ENCODE measurements at regions not wholly inside any gene's neighbourhood (a gene's known extent, or its start where the extent isn't known, plus 50 kb on each side); places are given as distances from the start of the nearest gene placed in this dataset.

GRCh38 chr3:137282871-137283270, 325.1 kb downstream of the IL20RB start:
- Histone ChIP-seq H3K9me3 (ENCODE audit: insufficient read depth, low read length) (no peaks in the 10 kb centered on the region), H3K27me3 (ENCODE audit: insufficient read depth, insufficient read length) (no peaks in the 10 kb centered on the region), H3K4me1 (ENCODE audit: insufficient read depth, insufficient read length) (no peaks in the 10 kb centered on the region), H3K4me3 (ENCODE audit: insufficient read length, low read depth) (no peak overlapping the region), H3K36me3 (ENCODE audit: insufficient read depth, insufficient read length, low read length) (no peaks in the 10 kb centered on the region), H3K9ac (ENCODE audit: insufficient read length, low read depth) (no peak overlapping the region)
- TF ChIP-seq SUZ12 (IDR thresholded peaks at IDR 0.05; ENCODE audit: extremely low read depth, insufficient read depth, insufficient read length), result no peak
- TF ChIP-seq YY1 (IDR thresholded peaks at IDR 0.05; ENCODE audit: insufficient read depth, insufficient read length), result no peak
- TF ChIP-seq ZNF274 (IDR thresholded peaks at IDR 0.05; ENCODE audit: low read depth, low read length), result no peak
- DNase-seq (ENCODE audit: low read depth, low spot score), result no peak

DNA sequence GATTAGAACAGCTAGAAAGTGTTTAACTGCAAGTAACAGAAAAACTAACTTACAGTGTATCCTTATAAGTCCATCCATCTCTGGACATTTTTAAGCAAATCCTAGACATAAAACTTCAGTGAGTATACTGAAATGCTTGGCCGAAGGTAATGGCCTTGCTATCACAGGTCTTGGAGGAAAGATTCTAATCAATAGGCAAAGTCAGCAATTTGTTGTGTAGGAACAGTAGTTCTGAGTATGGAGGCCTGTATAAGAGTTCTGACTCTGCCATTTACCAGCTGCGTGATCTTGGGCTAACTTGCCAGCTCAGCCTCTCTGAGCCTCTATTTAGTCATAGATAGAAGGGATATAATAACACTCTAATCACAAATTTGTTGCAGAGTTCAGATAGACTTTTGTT, 328.1 kb downstream of the IL20RB start:
- DNase-seq (ENCODE audit: low read depth, low spot score), result no peak
- H3K9ac ChIP-seq (ENCODE audit: insufficient read length, low read depth), result no peak overlapping the region
- TF ChIP-seq ZNF274 (IDR thresholded peaks at IDR 0.05; ENCODE audit: low read depth, low read length) (no peak), YY1 (IDR thresholded peaks at IDR 0.05; ENCODE audit: insufficient read depth, insufficient read length) (no peak), SUZ12 (IDR thresholded peaks at IDR 0.05; ENCODE audit: extremely low read depth, insufficient read depth, insufficient read length) (no peak)

DNA sequence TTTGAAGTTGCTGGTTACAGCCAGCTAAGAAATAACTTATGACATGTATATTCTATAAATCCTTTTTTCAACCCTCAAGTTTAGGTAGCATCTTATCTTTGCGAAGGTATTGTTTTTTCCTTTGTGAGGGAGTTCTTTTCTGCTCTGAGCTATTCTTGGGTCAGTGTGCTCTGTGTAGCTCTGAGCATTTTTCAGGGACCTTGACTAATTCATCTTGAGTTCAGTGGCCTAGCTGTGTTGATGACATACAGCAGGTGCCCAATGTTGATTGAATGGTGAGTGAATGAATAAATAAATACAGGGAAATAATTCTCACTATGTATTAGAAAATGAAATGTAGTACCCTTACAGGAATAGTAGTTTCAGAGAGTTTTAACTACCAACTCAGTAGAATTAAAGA, 335.3 kb downstream of the IL20RB start:
- Histone ChIP-seq H3K9me3 (ENCODE audit: insufficient read depth, low read length) (no peaks in the 10 kb centered on the region), H3K9ac (ENCODE audit: insufficient read length, low read depth) (no peak overlapping the region), H3K27me3 (ENCODE audit: insufficient read depth, insufficient read length) (no peaks in the 10 kb centered on the region), H3K4me3 (ENCODE audit: insufficient read length, low read depth) (no peak overlapping the region), H3K36me3 (ENCODE audit: insufficient read depth, insufficient read length, low read length) (no peaks in the 10 kb centered on the region), H3K4me1 (ENCODE audit: insufficient read depth, insufficient read length) (peaks cover 6% of the 10 kb centered on the region)
- no peak for DNase-seq (ENCODE audit: low read depth, low spot score)
- TF ChIP-seq YY1 (IDR thresholded peaks at IDR 0.05; ENCODE audit: insufficient read depth, insufficient read length) (no peak), ZNF274 (IDR thresholded peaks at IDR 0.05; ENCODE audit: low read depth, low read length) (no peak), SUZ12 (IDR thresholded peaks at IDR 0.05; ENCODE audit: extremely low read depth, insufficient read depth, insufficient read length) (no peak)

More for the DNA sequence above, 328.1 kb downstream of the IL20RB start:
- H3K4me1 ChIP-seq (ENCODE audit: insufficient read depth, insufficient read length), result no peaks in the 10 kb centered on the region
- no peaks in the 10 kb centered on the region for H3K36me3 ChIP-seq (ENCODE audit: insufficient read depth, insufficient read length, low read length)
- no peaks in the 10 kb centered on the region for H3K9me3 ChIP-seq (ENCODE audit: insufficient read depth, low read length)
- H3K4me3 ChIP-seq (ENCODE audit: insufficient read length, low read depth), result no peak overlapping the region
- no peaks in the 10 kb centered on the region for H3K27me3 ChIP-seq (ENCODE audit: insufficient read depth, insufficient read length)

- DNase-seq (ENCODE audit: low read depth, low spot score), result no peak
- Histone ChIP-seq H3K36me3 (ENCODE audit: insufficient read depth, insufficient read length, low read length) (no peaks in the 10 kb centered on the region), H3K9ac (ENCODE audit: insufficient read length, low read depth) (no peak overlapping the region), H3K9me3 (ENCODE audit: insufficient read depth, low read length) (no peaks in the 10 kb centered on the region), H3K4me3 (ENCODE audit: insufficient read length, low read depth) (no peak overlapping the region), H3K4me1 (ENCODE audit: insufficient read depth, insufficient read length) (peaks cover 6% of the 10 kb centered on the region), H3K27me3 (ENCODE audit: insufficient read depth, insufficient read length) (no peaks in the 10 kb centered on the region)
- TF ChIP-seq YY1 (IDR thresholded peaks at IDR 0.05; ENCODE audit: insufficient read depth, insufficient read length) (no peak), SUZ12 (IDR thresholded peaks at IDR 0.05; ENCODE audit: extremely low read depth, insufficient read depth, insufficient read length) (no peak), ZNF274 (IDR thresholded peaks at IDR 0.05; ENCODE audit: low read depth, low read length) (no peak)
These were observed 336.4 kb downstream of the IL20RB start for GRCh38 chr3:137294139-137294538.

GRCh38 chr3:137294839-137295238, 337.1 kb downstream of the IL20RB start:
- H3K4me3 ChIP-seq (ENCODE audit: insufficient read length, low read depth), result no peak overlapping the region
- no peaks in the 10 kb centered on the region for H3K9me3 ChIP-seq (ENCODE audit: insufficient read depth, low read length)
- H3K36me3 ChIP-seq (ENCODE audit: insufficient read depth, insufficient read length, low read length), result no peaks in the 10 kb centered on the region
- H3K4me1 ChIP-seq (ENCODE audit: insufficient read depth, insufficient read length), result peaks cover 6% of the 10 kb centered on the region
- no peaks in the 10 kb centered on the region for H3K27me3 ChIP-seq (ENCODE audit: insufficient read depth, insufficient read length)
- no peak overlapping the region for H3K9ac ChIP-seq (ENCODE audit: insufficient read length, low read depth)
- DNase-seq (ENCODE audit: low read depth, low spot score), result no peak
- TF ChIP-seq YY1 (IDR thresholded peaks at IDR 0.05; ENCODE audit: insufficient read depth, insufficient read length), result no peak
- no peak for TF ChIP-seq ZNF274 (IDR thresholded peaks at IDR 0.05; ENCODE audit: low read depth, low read length)
- no peak for TF ChIP-seq SUZ12 (IDR thresholded peaks at IDR 0.05; ENCODE audit: extremely low read depth, insufficient read depth, insufficient read length)

DNA sequence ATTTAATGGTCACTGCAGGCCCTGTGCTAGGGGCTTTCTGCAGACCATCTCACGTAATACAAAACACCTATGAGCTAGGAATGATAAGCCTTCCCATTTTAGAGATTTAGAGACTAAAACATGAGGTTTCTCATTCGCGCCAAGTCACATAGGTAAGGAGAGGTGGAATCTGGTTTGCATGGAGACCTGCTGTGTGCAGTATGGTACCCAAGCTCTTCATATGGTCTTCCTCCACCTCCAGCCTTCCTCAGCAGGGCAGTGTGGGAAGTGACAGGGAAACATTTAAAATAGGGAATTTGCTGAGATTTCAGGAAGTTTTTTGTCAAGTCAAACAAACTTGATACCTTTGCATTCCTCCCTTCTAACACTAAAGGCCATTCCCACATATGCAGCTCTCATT, 337.6 kb downstream of the IL20RB start:
- H3K4me1 ChIP-seq (ENCODE audit: insufficient read depth, insufficient read length), result peaks cover 6% of the 10 kb centered on the region
- TF ChIP-seq SUZ12 (IDR thresholded peaks at IDR 0.05; ENCODE audit: extremely low read depth, insufficient read depth, insufficient read length) (no peak), ZNF274 (IDR thresholded peaks at IDR 0.05; ENCODE audit: low read depth, low read length) (no peak), YY1 (IDR thresholded peaks at IDR 0.05; ENCODE audit: insufficient read depth, insufficient read length) (no peak)
- H3K4me3 ChIP-seq (ENCODE audit: insufficient read length, low read depth), result no peak overlapping the region
- H3K27me3 ChIP-seq (ENCODE audit: insufficient read depth, insufficient read length), result no peaks in the 10 kb centered on the region
- DNase-seq (ENCODE audit: low read depth, low spot score), result no peak
- H3K9me3 ChIP-seq (ENCODE audit: insufficient read depth, low read length), result no peaks in the 10 kb centered on the region
- no peaks in the 10 kb centered on the region for H3K36me3 ChIP-seq (ENCODE audit: insufficient read depth, insufficient read length, low read length)
- no peak overlapping the region for H3K9ac ChIP-seq (ENCODE audit: insufficient read length, low read depth)

DNA sequence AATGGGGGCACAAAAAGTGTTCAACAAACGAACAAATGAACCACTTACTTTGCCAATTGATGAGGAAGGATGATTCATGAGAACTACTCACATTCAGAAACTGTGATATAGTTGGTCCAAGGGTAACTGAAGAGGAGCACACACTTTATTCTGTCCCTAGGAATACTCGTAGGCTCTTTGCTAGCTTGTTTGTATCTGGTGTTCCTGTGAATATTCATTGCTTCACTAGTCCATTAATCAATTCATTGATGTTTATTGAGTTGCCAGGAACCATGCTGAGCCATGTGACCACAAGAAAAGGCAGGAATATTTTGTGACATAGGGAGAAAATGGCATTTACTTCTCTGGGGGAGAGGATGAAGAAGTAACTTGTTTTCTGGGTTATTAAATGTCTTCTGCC, 338.3 kb downstream of the IL20RB start:
- Histone ChIP-seq H3K36me3 (ENCODE audit: insufficient read depth, insufficient read length, low read length) (no peaks in the 10 kb centered on the region), H3K9ac (ENCODE audit: insufficient read length, low read depth) (no peak overlapping the region), H3K4me1 (ENCODE audit: insufficient read depth, insufficient read length) (peaks cover 6% of the 10 kb centered on the region), H3K4me3 (ENCODE audit: insufficient read length, low read depth) (no peak overlapping the region), H3K9me3 (ENCODE audit: insufficient read depth, low read length) (no peaks in the 10 kb centered on the region), H3K27me3 (ENCODE audit: insufficient read depth, insufficient read length) (no peaks in the 10 kb centered on the region)
- no peak for DNase-seq (ENCODE audit: low read depth, low spot score)
- TF ChIP-seq YY1 (IDR thresholded peaks at IDR 0.05; ENCODE audit: insufficient read depth, insufficient read length), result no peak
- TF ChIP-seq ZNF274 (IDR thresholded peaks at IDR 0.05; ENCODE audit: low read depth, low read length), result no peak
- no peak for TF ChIP-seq SUZ12 (IDR thresholded peaks at IDR 0.05; ENCODE audit: extremely low read depth, insufficient read depth, insufficient read length)

Data from NT2/D1 (cell line).